Colonic mucosa (tissue), 4 donors: ENCODE measurements at regions not wholly inside any gene's neighbourhood (a gene's known extent, or its start where the extent isn't known, plus 50 kb on each side); places are given as distances from the start of the nearest gene placed in this dataset.

Experiments
- DNase-seq: peaks from one replicate; pipeline ENCODE4 v3.0.0-alpha.2; 2020
- H3K27ac ChIP-seq: fragments of 200-600 bp; one replicate; pipeline ENCODE4 v1.8.0; 2021
- H3K27me3 ChIP-seq: fragments of 200-600 bp; one replicate; pipeline ENCODE4 v1.8.0; 2021
- H3K36me3 ChIP-seq: fragments of 200-600 bp; one replicate; pipeline ENCODE4 v1.8.0; 2021
- H3K4me1 ChIP-seq: fragments of 200-600 bp; one replicate; pipeline ENCODE4 v1.8.0; 2021; ENCODE audit warnings: mild to moderate bottlenecking
- H3K4me3 ChIP-seq: fragments of 200-600 bp; one replicate; pipeline ENCODE4 v1.8.0; 2021
- H3K9ac ChIP-seq, 2 donors: one replicate each; pipeline ENCODE4 v1.7.0; 2013; ENCODE audit warnings: control low read depth in 2 of 2, low read depth in 2 of 2, low read length in 2 of 2
- H3K9me3 ChIP-seq: fragments of 200-600 bp; one replicate; pipeline ENCODE4 v1.8.0; 2021
- CTCF ChIP-seq: fragments of 200-600 bp; IDR thresholded peaks from one replicate; pipeline ENCODE4 v1.8.0; 2022; ENCODE audit warnings: antibody characterized with exemption, mild to moderate bottlenecking
- intact Hi-C: fragments of 100-400 bp; cut with DNase I; formaldehyde crosslinking; loops from one replicate; pipeline ENCODE4 v1.14.1; 2022
- donor health status: healthy.
- donor health status: DM: no; HTN: no; CAD: no.
- donor health status: DM: no; HTN: no; CAD: no.

GRCh38 chr4:188551156-188551555, 411.9 kb downstream of the TRIML1 start:
- TF ChIP-seq CTCF, result no peak
- H3K9me3 ChIP-seq, result no peaks in the 10 kb centered on the region
- H3K4me3 ChIP-seq, result no peak overlapping the region
- no peak for DNase-seq
- intact Hi-C loops, result no loop called here
- no peaks in the 10 kb centered on the region for H3K36me3 ChIP-seq
- no peaks in the 10 kb centered on the region for H3K27me3 ChIP-seq
- no peak overlapping the region for H3K9ac ChIP-seq
- H3K4me1 ChIP-seq, result no peaks in the 10 kb centered on the region
- H3K27ac ChIP-seq, result no peak overlapping the region

DNA sequence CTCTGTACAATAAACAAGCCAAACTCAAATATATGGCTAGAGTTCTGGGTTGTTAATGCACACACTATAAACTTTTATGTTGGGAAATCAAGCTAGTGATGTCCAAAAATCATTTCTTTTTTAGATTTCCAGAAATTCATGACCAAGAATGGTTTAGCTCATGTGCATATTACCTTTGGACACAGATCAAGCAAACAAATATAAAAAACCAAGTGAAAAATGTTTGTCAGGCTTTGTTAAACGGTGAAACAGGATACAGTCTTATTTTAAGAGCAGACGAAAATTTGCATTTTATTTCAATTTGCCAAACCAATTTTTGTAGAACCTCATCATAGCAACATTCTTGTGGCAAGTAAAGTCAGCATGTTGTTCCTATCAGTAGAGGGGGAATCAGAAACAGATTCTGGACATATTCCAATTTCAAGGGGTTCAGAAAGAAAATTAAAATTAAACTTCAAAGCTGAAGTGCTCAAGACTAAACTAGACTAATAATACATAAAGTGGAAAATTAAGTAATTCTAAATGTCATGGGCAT, 413.6 kb downstream of the TRIML1 start:
- Histone ChIP-seq H3K27me3 (no peaks in the 10 kb centered on the region), H3K36me3 (no peaks in the 10 kb centered on the region), H3K9me3 (no peaks in the 10 kb centered on the region), H3K9ac (no peak overlapping the region), H3K4me3 (no peak overlapping the region), H3K4me1 (no peaks in the 10 kb centered on the region), H3K27ac (no peak overlapping the region)
- no peak for TF ChIP-seq CTCF
- no peak for DNase-seq
- intact Hi-C loops, result no loop called here

DNA sequence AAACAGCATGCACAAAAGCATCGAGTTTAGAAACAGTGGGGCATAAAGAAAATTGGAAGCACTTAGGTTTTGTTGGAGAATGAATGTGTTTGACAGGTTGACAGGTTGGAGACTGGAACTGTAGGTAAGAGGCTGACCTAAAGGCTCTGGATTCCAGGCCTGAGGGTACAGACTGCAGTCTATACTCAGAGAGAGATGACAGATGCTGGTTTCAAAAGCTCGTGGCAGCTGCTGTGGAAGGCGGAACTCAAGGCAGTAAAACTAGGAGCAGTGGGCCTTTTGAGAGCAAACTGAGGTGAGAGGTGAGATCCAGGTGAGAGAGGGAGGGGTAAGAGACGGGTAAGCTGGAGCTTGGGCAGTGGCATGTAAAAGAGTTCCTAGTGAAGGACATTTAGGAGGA, 415.2 kb downstream of the TRIML1 start:
- Histone ChIP-seq H3K9me3 (no peaks in the 10 kb centered on the region), H3K27me3 (no peaks in the 10 kb centered on the region), H3K9ac (no peak overlapping the region), H3K4me1 (no peaks in the 10 kb centered on the region), H3K4me3 (no peak overlapping the region), H3K27ac (no peak overlapping the region), H3K36me3 (no peaks in the 10 kb centered on the region)
- no peak for TF ChIP-seq CTCF
- intact Hi-C loops, result no loop called here
- no peak for DNase-seq

GRCh38 chr4:188573104-188573503, 433.9 kb downstream of the TRIML1 start:
- DNase-seq, result no peak
- Histone ChIP-seq H3K4me1 (no peaks in the 10 kb centered on the region), H3K36me3 (no peaks in the 10 kb centered on the region), H3K27me3 (no peaks in the 10 kb centered on the region), H3K9ac (no peak overlapping the region), H3K9me3 (no peaks in the 10 kb centered on the region), H3K4me3 (no peak overlapping the region), H3K27ac (no peak overlapping the region)
- TF ChIP-seq CTCF, result no peak
- intact Hi-C loops, result no loop called here

- Histone ChIP-seq H3K27me3 (no peaks in the 10 kb centered on the region), H3K4me1 (no peaks in the 10 kb centered on the region), H3K9ac (no peak overlapping the region), H3K27ac (no peak overlapping the region), H3K9me3 (no peaks in the 10 kb centered on the region), H3K36me3 (no peaks in the 10 kb centered on the region), H3K4me3 (no peak overlapping the region)
- TF ChIP-seq CTCF, result no peak
- intact Hi-C loops, result no loop called here
- no peak for DNase-seq
These were observed 439.4 kb downstream of the TRIML1 start for GRCh38 chr4:188578657-188579056.

GRCh38 chr4:188596021-188596420, 456.8 kb downstream of the TRIML1 start:
- intact Hi-C loops, result no loop called here

More at GRCh38 chr4:188596021-188596420, 456.8 kb downstream of the TRIML1 start:
- Histone ChIP-seq H3K4me1 (no peaks in the 10 kb centered on the region), H3K9ac (no peak overlapping the region), H3K4me3 (no peak overlapping the region), H3K9me3 (no peaks in the 10 kb centered on the region), H3K27me3 (no peaks in the 10 kb centered on the region), H3K27ac (no peak overlapping the region), H3K36me3 (no peaks in the 10 kb centered on the region)
- DNase-seq, result no peak
- no peak for TF ChIP-seq CTCF
